ENCODE measurements at regions not wholly inside any gene's neighbourhood (a gene's known extent, or its start where the extent isn't known, plus 50 kb on each side); places are given as distances from the start of the nearest gene placed in this dataset.

DNA sequence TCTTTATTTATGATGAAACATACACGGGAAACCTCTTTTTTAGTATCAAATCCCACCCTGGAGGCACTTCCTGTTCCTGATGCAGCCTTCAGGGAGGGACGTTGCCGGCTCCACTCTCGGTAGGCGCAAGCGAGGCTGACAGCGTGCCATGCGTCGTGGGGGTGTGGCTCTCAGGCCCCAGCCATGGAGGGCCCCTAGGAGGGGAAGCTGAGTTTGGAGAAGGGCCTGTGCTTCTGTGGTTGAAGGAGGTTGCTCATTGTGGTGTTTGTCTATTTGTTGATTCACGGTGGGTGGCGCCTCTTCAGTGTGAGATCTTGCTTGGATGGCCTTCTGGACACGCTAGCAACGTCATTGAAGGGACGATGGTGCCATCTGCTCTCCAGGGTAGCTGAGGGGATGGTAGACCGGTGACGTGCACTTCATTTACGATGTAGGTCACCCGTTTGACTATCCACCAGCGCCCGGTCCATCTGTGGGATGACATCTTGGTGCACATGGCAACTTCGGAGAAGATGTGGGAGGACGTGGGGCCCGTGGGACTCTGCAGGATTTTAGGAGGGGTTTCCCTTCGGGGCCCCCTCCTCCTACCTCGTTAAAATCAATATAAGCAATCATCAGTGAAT, 126.3 kb upstream of the RTL1 start:
- H3K27ac ChIP-seq = no peak overlapping the region
- TF ChIP-seq, protein P1, sequence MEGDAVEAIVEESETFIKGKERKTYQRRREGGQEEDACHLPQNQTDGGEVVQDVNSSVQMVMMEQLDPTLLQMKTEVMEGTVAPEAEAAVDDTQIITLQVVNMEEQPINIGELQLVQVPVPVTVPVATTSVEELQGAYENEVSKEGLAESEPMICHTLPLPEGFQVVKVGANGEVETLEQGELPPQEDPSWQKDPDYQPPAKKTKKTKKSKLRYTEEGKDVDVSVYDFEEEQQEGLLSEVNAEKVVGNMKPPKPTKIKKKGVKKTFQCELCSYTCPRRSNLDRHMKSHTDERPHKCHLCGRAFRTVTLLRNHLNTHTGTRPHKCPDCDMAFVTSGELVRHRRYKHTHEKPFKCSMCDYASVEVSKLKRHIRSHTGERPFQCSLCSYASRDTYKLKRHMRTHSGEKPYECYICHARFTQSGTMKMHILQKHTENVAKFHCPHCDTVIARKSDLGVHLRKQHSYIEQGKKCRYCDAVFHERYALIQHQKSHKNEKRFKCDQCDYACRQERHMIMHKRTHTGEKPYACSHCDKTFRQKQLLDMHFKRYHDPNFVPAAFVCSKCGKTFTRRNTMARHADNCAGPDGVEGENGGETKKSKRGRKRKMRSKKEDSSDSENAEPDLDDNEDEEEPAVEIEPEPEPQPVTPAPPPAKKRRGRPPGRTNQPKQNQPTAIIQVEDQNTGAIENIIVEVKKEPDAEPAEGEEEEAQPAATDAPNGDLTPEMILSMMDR (IDR thresholded peaks at IDR 0.05) = no peak
- no peak for TF ChIP-seq ZFX (IDR thresholded peaks at IDR 0.05; ENCODE audit: borderline replicate concordance)

DNA sequence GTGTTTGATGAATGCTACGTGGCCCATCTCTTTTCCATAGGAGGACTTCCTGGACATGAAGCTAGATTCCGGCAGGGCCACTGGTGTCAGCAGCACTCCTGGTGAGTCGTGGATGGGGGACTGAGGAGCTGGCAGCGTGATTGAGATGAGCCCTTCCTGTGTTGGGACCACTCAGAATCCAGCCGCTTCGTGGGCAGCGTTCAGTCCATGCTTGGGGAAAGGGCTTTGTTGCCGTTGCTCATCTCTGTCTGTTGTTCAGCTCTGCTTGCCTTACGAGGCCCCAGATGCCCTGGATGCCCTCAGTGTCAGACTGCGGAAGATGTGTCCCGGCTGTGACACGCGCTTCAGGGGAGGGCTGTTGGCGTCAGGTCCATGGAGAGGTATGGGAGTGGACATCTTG, 127.1 kb upstream of the RTL1 start:
- TF ChIP-seq, protein P1 (IDR thresholded peaks at IDR 0.05) = no peak
- no peak for TF ChIP-seq ZFX (IDR thresholded peaks at IDR 0.05; ENCODE audit: borderline replicate concordance)
- H3K27ac ChIP-seq = no peak overlapping the region

DNA sequence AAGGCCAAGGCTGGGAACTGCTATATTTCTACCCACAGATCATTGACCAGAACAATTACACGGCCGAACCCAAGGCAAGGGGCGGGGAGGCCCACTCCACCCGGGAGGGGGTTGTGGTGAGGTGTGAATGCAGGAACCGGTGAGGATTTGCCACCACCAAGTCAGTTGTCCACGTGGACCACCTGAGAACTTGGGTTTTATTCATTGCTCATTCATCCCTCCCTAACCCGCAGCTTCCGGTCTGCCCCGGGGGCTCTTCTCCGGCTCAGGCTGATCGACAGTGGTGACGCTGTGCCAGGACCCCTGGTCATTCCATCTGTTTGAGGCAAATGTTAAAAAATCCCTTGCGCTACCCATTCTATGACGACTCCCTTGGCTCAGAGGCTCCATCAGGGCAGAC, 127.7 kb upstream of the RTL1 start:
- H3K27ac ChIP-seq = no peak overlapping the region
- TF ChIP-seq, protein P1 (IDR thresholded peaks at IDR 0.05) = no peak
- no peak for TF ChIP-seq ZFX (IDR thresholded peaks at IDR 0.05; ENCODE audit: borderline replicate concordance)

DNA sequence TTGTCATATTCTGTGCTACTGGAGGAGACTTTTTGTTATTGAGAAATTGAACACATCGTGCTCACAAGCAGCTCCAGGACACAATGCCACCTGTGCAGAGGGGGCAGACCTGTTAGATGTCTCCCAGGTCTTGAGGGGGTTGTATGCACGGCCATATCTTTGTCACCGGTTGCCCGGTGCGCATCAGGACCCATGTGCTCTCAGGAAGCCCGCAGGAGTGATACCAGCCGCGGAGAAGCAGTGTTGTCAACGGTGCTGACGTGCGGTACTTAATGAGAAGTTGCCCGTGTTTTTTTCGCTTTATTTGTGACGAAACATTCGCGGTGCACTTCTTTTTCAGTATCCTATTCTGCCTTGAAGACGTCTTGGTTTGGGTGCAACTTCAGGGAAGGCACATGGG, 128.2 kb upstream of the RTL1 start:
- no peak for TF ChIP-seq ZFX (IDR thresholded peaks at IDR 0.05; ENCODE audit: borderline replicate concordance)
- TF ChIP-seq, protein P1 (IDR thresholded peaks at IDR 0.05) = no peak
- H3K27ac ChIP-seq = no peak overlapping the region

DNA sequence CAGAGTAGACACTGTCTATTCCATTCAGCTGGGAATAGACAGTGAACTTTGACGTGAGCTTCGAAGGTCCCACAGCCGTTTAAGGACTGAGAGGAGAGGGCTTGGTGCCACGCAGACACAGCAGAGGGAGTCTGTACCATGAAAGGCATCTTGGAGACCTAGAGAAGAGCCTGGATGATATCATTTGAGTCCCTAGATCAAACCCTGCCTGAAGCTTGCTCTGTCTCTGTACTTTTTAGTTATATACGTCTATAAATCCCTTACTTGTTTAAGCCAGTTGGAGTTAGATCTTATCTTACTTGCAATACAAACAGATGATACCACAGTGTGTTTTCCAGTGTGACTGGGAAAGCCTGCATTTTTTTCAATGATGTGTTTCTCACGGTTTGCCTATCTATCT, 128.9 kb upstream of the RTL1 start:
- no peak for TF ChIP-seq ZFX (IDR thresholded peaks at IDR 0.05; ENCODE audit: borderline replicate concordance)
- TF ChIP-seq, protein P1 (IDR thresholded peaks at IDR 0.05) = no peak
- H3K27ac ChIP-seq = no peak overlapping the region

DNA sequence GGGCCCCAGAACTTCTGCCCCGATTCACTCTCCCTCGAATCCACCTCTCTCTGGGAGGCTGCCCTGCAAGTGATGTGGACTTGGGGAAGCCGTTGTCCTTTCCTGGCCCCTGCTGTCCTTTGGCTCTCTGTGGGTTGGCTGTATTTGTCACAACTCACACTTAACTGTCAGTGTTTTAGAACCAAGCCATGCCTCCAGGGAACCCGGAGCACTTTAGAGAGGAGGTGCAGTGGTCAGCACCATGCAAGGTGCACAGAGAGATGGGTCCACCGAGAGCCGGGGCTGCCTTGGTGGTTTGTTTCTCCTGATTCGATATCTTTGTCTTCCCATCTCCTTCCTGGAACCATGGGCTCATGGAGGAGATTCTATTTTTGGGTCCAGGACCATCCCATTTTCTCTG, 129.5 kb upstream of the RTL1 start:
- no peak overlapping the region for H3K27ac ChIP-seq
- TF ChIP-seq, protein P1 (IDR thresholded peaks at IDR 0.05) = no peak
- no peak for TF ChIP-seq ZFX (IDR thresholded peaks at IDR 0.05; ENCODE audit: borderline replicate concordance)

DNA sequence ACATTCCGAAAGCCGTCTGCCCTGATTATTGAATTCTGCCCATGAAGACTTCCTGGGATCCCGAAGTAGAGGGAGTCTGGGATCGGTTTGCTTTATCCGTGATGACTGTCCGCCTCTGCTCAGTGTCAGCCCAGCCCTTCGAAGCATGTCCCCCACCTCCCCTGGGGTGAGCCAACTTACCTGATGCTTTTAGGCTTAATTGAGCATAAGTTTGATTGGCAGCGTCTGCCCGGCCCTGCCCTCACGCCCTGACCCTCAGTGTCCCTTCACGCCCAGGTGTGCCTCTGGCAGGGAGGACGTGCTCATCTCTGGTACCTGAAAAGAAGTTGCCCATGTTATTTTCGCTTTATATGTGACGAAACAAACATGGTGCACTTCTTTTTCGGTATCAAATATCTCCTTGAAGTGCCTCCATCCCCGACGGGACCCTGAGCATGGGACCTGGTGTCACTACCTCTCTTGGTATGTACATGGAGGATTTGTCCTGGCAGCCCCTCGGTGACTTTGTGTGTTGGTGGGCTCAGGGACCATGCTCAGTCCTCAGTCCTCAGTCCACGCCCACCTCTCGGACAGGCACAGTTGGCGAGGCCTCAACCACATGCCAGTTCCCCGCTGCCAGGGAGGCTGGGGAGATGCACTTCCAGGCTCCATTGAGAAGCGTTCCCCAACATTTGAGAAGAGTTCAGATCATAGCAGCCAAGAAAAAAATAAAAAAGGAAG, 130.1 kb upstream of the RTL1 start:
- TF ChIP-seq, protein P1 (IDR thresholded peaks at IDR 0.05) = no peak
- TF ChIP-seq ZFX (IDR thresholded peaks at IDR 0.05; ENCODE audit: borderline replicate concordance) = no peak
- H3K27ac ChIP-seq = no peak overlapping the region

Measured in 22Rv1 (cell line).